GM18858 (cell line): ENCODE measurements at regions not wholly inside any gene's neighbourhood (a gene's known extent, or its start where the extent isn't known, plus 50 kb on each side); places are given as distances from the start of the nearest gene placed in this dataset.
"Not testable (repeated sequence)": the region's sequence is repeated elsewhere in the genome, so short reads cannot be mapped to it uniquely, and the experiment has no call there.

Experiments
- ATAC-seq: cut with Tn5 transposase; IDR thresholded peaks from one replicate; pipeline ENCODE4 v1.9.1; 2021; ENCODE audit not compliant: unreplicated experiment

- no peak for ATAC-seq
Measured at GRCh38 chr11:116386118-116386699, 386.6 kb downstream of the BUD13 start.

GRCh38 chr11:116384876-116385275, 387.9 kb downstream of the BUD13 start:
- ATAC-seq = no peak

GRCh38 chr11:116384407-116384806, 388.4 kb downstream of the BUD13 start:
- ATAC-seq = no peak

- ATAC-seq = no peak
Measured at GRCh38 chr11:116379185-116379828, 393.5 kb downstream of the BUD13 start.

- ATAC-seq = no peak
Measured at GRCh38 chr11:116376547-116376946, 396.2 kb downstream of the BUD13 start.

- ATAC-seq = no peak
Measured at GRCh38 chr11:116376054-116376453, 396.7 kb downstream of the BUD13 start.

GRCh38 chr11:116375221-116375620, 397.6 kb downstream of the BUD13 start:
- no peak for ATAC-seq

- no peak for ATAC-seq
Measured at GRCh38 chr11:116374085-116374484, 398.7 kb downstream of the BUD13 start.

GRCh38 chr11:116373104-116373944, 399.5 kb downstream of the BUD13 start:
- no peak for ATAC-seq

GRCh38 chr11:116371146-116371545, 401.6 kb downstream of the BUD13 start:
- ATAC-seq = no peak

GRCh38 chr11:116368784-116369183, 404.0 kb downstream of the BUD13 start:
- no peak for ATAC-seq

GRCh38 chr11:116366980-116367645, 405.7 kb downstream of the BUD13 start:
- ATAC-seq = no peak

GRCh38 chr11:116366451-116366850, 406.3 kb downstream of the BUD13 start:
- ATAC-seq = no peak

GRCh38 chr11:116364925-116365324, 407.9 kb downstream of the BUD13 start:
- ATAC-seq = not testable (repeated sequence)

- no peak for ATAC-seq
Measured at GRCh38 chr11:116364348-116364747, 408.4 kb downstream of the BUD13 start.

- no peak for ATAC-seq
Measured at GRCh38 chr11:116360221-116360941, 412.4 kb downstream of the BUD13 start.

GRCh38 chr11:116357784-116358544, 414.8 kb downstream of the BUD13 start:
- no peak for ATAC-seq

GRCh38 chr11:116356451-116356850, 416.3 kb downstream of the BUD13 start:
- no peak for ATAC-seq

- ATAC-seq = no peak
Measured at GRCh38 chr11:116355104-116355503, 417.7 kb downstream of the BUD13 start.

- no peak for ATAC-seq
Measured at GRCh38 chr11:116353589-116353988, 419.2 kb downstream of the BUD13 start.
